Keratinocyte (primary cell): ENCODE measurements at regions not wholly inside any gene's neighbourhood (a gene's known extent, or its start where the extent isn't known, plus 50 kb on each side); places are given as distances from the start of the nearest gene placed in this dataset.

Experiments used
- EZH2 ChIP-seq: IDR thresholded peaks from one replicate; pipeline ENCODE4 v1.6.1; 2012; ENCODE audit warnings: inconsistent platforms, mild to moderate bottlenecking, low read length, moderate library complexity
- TF ChIP-seq, protein P1 (sequence below), 3 experiments: IDR thresholded peaks in 1 of 3; conservative IDR thresholded peaks in 1 of 3; optimal IDR thresholded peaks in 1 of 3; 2 replicates in 2 of 3; 3 replicates in 1 of 3; pipeline versions ENCODE3 to v1.5.1; 2011; ENCODE audit warnings: low read length in 3 of 3, mild to moderate bottlenecking in 3 of 3, moderate library complexity in 2 of 3, control low read depth in 1 of 3, inconsistent platforms in 1 of 3; ENCODE audit not compliant: insufficient read depth in 2 of 3; ENCODE audit errors: extremely low read depth in 1 of 3

- TF ChIP-seq, protein P1, sequence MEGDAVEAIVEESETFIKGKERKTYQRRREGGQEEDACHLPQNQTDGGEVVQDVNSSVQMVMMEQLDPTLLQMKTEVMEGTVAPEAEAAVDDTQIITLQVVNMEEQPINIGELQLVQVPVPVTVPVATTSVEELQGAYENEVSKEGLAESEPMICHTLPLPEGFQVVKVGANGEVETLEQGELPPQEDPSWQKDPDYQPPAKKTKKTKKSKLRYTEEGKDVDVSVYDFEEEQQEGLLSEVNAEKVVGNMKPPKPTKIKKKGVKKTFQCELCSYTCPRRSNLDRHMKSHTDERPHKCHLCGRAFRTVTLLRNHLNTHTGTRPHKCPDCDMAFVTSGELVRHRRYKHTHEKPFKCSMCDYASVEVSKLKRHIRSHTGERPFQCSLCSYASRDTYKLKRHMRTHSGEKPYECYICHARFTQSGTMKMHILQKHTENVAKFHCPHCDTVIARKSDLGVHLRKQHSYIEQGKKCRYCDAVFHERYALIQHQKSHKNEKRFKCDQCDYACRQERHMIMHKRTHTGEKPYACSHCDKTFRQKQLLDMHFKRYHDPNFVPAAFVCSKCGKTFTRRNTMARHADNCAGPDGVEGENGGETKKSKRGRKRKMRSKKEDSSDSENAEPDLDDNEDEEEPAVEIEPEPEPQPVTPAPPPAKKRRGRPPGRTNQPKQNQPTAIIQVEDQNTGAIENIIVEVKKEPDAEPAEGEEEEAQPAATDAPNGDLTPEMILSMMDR (optimal IDR thresholded peaks at IDR 0.05 in 1 of 3, IDR thresholded peaks at IDR 0.05 in 1 of 3, conservative IDR thresholded peaks at IDR 0.05 in 1 of 3; ENCODE audit: extremely low read depth in 1 of 3, insufficient read depth in 2 of 3, low read length in 3 of 3): no peak
- no peak for TF ChIP-seq EZH2
Observed at GRCh38 chr6:125516644-125517043, 214.9 kb upstream of the HDDC2 start.
